B cell (primary cell): ENCODE measurements at regions not wholly inside any gene's neighbourhood (a gene's known extent, or its start where the extent isn't known, plus 50 kb on each side); places are given as distances from the start of the nearest gene placed in this dataset.

ENCODE experiments used
- EZH2 ChIP-seq: IDR thresholded peaks from 2 replicates; pipeline ENCODE4 v1.6.1; 2012; ENCODE audit warnings: borderline replicate concordance, low read depth, mild to moderate bottlenecking, moderate library complexity, low read length; ENCODE audit not compliant: insufficient read depth, poor library complexity, severe bottlenecking
- TF ChIP-seq, protein P1 (sequence below): fragments of 200-600 bp; IDR thresholded peaks from one replicate; pipeline ENCODE4 v1.8.0; 2022; ENCODE audit warnings: antibody characterized with exemption, mild to moderate bottlenecking

DNA sequence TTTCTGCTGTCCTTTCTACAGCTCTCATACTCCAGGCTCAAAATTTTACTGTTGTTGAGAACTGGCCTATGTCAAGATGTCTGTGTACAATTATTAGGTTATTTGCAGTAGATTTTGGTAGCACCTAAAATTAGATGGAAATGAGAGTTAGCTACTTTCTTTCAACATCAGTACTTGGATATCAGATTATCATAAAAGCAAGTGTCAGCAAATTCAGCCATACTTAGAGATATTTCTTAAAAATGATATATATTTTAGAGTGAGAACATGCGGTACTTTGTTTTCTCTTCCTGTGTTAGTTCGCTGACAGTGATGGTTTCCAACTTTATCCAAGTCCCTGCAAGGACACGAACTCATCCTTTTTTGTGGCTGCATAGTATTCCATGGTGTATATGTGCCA, 351.8 kb upstream of the LRRC7 start:
- TF ChIP-seq, protein P1, sequence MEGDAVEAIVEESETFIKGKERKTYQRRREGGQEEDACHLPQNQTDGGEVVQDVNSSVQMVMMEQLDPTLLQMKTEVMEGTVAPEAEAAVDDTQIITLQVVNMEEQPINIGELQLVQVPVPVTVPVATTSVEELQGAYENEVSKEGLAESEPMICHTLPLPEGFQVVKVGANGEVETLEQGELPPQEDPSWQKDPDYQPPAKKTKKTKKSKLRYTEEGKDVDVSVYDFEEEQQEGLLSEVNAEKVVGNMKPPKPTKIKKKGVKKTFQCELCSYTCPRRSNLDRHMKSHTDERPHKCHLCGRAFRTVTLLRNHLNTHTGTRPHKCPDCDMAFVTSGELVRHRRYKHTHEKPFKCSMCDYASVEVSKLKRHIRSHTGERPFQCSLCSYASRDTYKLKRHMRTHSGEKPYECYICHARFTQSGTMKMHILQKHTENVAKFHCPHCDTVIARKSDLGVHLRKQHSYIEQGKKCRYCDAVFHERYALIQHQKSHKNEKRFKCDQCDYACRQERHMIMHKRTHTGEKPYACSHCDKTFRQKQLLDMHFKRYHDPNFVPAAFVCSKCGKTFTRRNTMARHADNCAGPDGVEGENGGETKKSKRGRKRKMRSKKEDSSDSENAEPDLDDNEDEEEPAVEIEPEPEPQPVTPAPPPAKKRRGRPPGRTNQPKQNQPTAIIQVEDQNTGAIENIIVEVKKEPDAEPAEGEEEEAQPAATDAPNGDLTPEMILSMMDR: no peak
- no peak for TF ChIP-seq EZH2
